ENCODE measurements at regions not wholly inside any gene's neighbourhood (a gene's known extent, or its start where the extent isn't known, plus 50 kb on each side); places are given as distances from the start of the nearest gene placed in this dataset.

DNA sequence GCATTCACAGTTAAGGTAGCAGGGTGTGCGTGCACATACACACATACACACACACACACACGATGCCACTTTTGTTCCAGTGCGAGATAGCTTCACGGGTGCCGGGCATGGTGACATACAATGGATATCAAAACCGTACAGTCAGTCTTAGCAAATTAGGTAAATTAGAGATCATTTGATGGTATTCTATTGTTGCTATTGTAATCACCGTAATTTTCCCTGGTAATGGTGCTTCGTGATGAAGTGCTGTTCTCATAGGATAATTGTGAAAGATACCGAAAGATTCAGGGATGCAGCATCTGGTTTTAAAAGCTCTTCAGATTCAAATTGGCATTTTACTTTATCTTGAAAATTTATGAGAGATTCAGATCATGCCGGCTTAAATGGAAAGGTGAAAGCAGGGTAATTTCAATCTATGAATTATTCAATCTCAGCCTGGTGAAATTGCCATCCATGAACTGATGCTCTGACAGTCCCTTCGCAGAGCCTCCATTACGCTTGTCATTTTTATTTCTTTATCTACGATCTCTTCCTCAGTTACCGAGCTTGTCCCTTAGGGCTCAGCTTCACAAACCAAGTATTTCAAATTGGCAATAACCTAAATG is 71.3 kb upstream of the SOX4 start:
- no peaks in the 10 kb centered on the region for H3K9me3 Mint-ChIP-seq
- intact Hi-C loops (cut with micrococcal nuclease), result no loop called here

DNA sequence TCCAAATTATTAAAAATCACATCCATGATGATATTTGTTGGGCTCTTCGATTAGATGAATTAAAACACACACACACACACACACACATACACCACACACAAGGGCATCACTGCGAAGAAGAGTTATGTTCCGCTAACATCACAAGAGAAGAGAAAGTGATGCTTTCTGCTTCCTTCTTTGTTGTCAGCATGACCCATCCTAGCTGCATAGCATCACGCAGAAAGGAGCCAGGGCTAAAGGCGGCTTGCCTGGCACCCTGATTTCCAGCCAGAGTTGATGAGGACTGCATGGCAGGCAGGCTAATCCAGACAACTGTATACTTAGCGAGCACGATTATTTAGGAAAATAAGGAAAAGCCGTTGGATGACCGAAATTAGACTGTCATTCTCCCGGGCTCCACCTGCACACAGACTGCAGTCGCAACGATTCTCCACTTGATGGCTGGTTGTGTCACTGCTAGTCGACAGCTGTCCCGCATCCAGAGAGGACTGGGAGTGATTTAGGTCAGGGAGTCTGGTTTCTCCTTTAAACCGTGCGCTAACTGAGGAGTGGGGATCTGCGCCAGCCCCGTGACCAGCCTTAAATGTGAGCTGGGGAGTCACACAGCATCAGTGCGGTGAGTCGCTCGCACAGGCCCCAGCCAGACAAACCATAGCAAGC is 70.6 kb upstream of the SOX4 start:
- Mint-ChIP-seq H3K9me3 (no peaks in the 10 kb centered on the region), H3K36me3 (ENCODE audit: low read depth) (no peaks in the 10 kb centered on the region), H3K27me3 (peaks cover 4% of the 10 kb centered on the region), H3K4me1 (no peaks in the 10 kb centered on the region), H3K4me3 (no peak overlapping the region), H3K27ac (no peak overlapping the region)
- intact Hi-C loops (cut with micrococcal nuclease), result no loop called here
- DNase-seq, result no peak

More for the DNA sequence above, 71.3 kb upstream of the SOX4 start:
- Mint-ChIP-seq H3K4me3 (no peak overlapping the region), H3K27me3 (peaks cover 4% of the 10 kb centered on the region), H3K36me3 (ENCODE audit: low read depth) (no peaks in the 10 kb centered on the region), H3K27ac (no peak overlapping the region), H3K4me1 (no peaks in the 10 kb centered on the region)
- DNase-seq, result no peak

DNA sequence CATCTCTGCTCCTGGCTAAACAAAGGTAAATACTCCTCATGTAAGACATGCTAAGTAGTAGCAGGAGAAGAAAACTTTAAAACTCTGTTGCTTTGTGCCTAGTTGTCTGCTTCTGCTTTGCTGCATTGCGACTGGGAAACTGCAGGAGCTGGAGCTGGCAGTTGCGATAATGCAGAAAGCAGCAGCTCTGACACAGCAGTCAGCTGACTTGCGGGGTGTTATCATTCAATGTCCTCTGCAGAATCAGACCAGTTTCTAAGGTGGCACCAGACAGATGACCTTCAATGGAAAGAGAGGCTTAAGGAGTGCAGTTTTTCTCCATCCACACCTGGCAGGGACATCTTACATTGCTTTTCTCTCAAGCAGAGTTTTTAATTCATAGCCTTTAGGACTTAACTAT is 69.9 kb upstream of the SOX4 start:
- no peak for DNase-seq
- no peaks in the 10 kb centered on the region for H3K4me1 Mint-ChIP-seq
- H3K27me3 Mint-ChIP-seq, result peaks cover 2% of the 10 kb centered on the region
- H3K4me3 Mint-ChIP-seq, result no peak overlapping the region
- H3K27ac Mint-ChIP-seq, result no peak overlapping the region
- intact Hi-C loops (cut with micrococcal nuclease), result no loop called here
- H3K36me3 Mint-ChIP-seq (ENCODE audit: low read depth), result no peaks in the 10 kb centered on the region
- no peaks in the 10 kb centered on the region for H3K9me3 Mint-ChIP-seq

DNA sequence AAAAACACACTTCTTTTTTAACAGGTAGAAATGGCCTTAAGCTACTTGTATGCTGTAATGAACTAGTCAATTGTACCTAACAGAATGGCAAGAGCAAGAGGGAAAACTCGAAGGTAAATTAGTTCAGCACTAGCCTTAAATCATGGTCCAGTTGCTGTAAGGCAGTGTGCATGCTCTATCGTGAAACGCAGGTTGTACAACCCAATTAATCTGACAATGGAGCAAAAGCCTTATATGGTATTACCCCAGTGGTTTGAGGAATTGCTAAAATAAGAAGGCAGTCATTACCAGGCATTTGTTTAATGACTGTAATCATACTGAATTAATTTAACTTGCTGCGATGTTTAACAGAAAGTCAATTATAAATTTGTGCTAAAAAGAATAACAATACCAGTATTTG is 69.3 kb upstream of the SOX4 start:
- H3K4me1 Mint-ChIP-seq, result no peaks in the 10 kb centered on the region

DNA sequence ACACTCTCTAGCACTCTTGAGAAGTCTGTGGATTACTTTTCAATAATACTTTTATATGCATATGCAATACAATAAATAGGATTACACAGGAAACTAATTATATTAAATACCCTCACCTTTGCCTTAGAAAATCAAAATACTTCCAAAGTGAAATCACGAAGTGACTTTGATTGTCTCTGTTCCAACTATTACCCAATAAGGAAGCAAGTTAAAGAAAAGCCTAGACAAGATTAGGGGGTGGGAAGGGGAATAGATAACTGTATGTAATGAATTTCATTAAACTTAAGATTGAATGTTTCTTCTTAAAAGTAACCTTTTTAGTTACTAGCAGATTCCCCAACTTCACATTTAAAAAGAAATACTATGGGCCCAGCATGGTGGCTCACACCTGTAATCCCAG is 66.6 kb upstream of the SOX4 start:
- DNase-seq, result no peak
- intact Hi-C loops (cut with micrococcal nuclease), result no loop called here

More for the DNA sequence above, 69.3 kb upstream of the SOX4 start:
- DNase-seq, result no peak
- Mint-ChIP-seq H3K4me3 (no peak overlapping the region), H3K9me3 (no peaks in the 10 kb centered on the region), H3K27me3 (peaks cover 2% of the 10 kb centered on the region), H3K36me3 (ENCODE audit: low read depth) (no peaks in the 10 kb centered on the region), H3K27ac (no peak overlapping the region)
- intact Hi-C loops (cut with micrococcal nuclease), result no loop called here

DNA sequence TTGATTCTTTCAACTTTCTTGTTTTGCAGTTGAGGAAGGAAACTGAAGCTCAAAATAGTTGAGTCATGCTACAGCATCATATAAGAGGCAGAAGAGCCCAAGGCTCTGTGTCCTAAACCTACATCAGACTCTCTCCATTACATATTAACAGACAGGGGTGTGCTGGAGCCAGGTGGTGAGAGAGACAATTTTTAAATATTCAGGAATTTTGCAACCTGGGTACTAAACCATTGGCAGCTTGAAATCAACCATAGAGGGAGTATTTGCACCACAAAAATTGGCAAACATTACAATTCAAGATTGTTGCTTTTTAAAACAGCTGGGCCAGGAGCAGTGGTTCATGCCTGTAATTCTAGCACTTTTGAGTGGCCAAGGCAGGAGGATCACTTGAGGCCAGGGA is 65.8 kb upstream of the SOX4 start:
- Mint-ChIP-seq H3K4me1 (no peaks in the 10 kb centered on the region), H3K4me3 (no peak overlapping the region), H3K27ac (no peak overlapping the region), H3K27me3 (no peaks in the 10 kb centered on the region), H3K9me3 (no peaks in the 10 kb centered on the region), H3K36me3 (ENCODE audit: low read depth) (no peaks in the 10 kb centered on the region)
- intact Hi-C loops (cut with micrococcal nuclease), result no loop called here
- no peak for DNase-seq

More for the DNA sequence above, 66.6 kb upstream of the SOX4 start:
- Mint-ChIP-seq H3K4me1 (no peaks in the 10 kb centered on the region), H3K27me3 (no peaks in the 10 kb centered on the region), H3K4me3 (no peak overlapping the region), H3K9me3 (no peaks in the 10 kb centered on the region), H3K27ac (no peak overlapping the region), H3K36me3 (ENCODE audit: low read depth) (no peaks in the 10 kb centered on the region)

DNA sequence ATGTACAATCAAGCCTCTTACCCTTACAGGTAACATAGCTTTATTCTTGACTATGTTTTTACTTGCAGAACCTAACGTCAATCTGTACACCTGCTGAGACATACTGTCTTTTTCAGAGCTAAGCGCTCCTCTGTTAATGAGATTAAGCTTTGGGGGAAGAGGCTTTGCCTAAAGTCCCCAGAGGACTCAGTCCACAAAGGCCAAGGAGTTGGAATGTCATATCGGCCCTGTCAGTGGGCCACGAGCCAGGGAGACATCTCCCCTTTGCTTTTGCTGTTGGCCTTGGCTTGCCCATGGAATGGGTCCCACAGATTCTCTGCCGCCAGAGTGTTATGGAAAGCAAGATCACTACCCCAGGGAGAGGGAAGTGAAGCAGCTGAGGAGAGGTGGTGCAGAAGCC is 64.1 kb upstream of the SOX4 start:
- no peaks in the 10 kb centered on the region for H3K27me3 Mint-ChIP-seq
- H3K4me3 Mint-ChIP-seq, result no peak overlapping the region
- no peak overlapping the region for H3K27ac Mint-ChIP-seq
- no peaks in the 10 kb centered on the region for H3K36me3 Mint-ChIP-seq (ENCODE audit: low read depth)
- H3K4me1 Mint-ChIP-seq, result no peaks in the 10 kb centered on the region
- H3K9me3 Mint-ChIP-seq, result no peaks in the 10 kb centered on the region
- no peak for DNase-seq
- intact Hi-C loops (cut with micrococcal nuclease), result no loop called here

DNA sequence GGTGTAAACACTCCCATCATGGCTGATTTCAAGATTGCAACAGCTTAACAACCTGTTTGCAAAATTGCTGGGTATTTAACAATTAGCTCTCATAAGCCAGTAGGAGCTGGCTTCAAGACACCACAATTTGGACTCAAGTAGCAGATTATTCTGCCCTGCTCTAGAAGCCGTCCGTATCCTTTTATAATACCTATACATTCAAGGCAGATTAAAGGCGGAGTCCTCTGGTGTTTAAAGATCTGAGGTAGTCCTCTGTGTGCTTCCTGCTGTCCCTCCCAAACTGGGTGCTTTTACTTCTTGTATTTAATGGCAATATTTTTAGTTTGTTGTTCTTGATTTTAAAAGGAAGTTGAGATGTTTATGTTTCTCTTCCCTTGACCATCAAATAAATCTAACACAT is 62.2 kb upstream of the SOX4 start:
- Mint-ChIP-seq H3K9me3 (no peaks in the 10 kb centered on the region), H3K4me1 (no peaks in the 10 kb centered on the region), H3K27ac (no peak overlapping the region), H3K36me3 (ENCODE audit: low read depth) (no peaks in the 10 kb centered on the region), H3K4me3 (no peak overlapping the region), H3K27me3 (no peaks in the 10 kb centered on the region)
- no peak for DNase-seq
- intact Hi-C loops (cut with micrococcal nuclease), result no loop called here

DNA sequence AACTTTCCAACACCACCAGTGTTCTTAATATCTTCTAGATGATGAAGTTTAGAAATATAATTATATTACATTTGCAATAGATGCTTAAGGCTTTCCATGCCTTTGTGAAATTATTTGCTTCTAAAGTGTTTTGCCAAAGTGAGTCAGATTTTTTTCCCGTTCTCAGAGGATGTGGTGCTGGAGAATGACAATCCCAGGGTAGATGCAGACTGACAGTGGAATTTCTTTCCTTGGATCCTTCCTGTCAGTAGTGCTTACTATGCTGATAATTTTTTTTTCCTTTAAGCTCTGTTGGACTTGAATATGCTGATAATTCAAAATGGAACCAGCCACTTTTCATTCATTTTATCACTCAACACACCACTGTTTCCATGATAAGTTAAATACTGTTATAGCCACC is 59.9 kb upstream of the SOX4 start:
- Mint-ChIP-seq H3K4me3 (no peak overlapping the region), H3K27ac (no peak overlapping the region), H3K4me1 (no peaks in the 10 kb centered on the region), H3K9me3 (no peaks in the 10 kb centered on the region), H3K36me3 (ENCODE audit: low read depth) (no peaks in the 10 kb centered on the region), H3K27me3 (no peaks in the 10 kb centered on the region)
- intact Hi-C loops (cut with micrococcal nuclease), result no loop called here
- no peak for DNase-seq

DNA sequence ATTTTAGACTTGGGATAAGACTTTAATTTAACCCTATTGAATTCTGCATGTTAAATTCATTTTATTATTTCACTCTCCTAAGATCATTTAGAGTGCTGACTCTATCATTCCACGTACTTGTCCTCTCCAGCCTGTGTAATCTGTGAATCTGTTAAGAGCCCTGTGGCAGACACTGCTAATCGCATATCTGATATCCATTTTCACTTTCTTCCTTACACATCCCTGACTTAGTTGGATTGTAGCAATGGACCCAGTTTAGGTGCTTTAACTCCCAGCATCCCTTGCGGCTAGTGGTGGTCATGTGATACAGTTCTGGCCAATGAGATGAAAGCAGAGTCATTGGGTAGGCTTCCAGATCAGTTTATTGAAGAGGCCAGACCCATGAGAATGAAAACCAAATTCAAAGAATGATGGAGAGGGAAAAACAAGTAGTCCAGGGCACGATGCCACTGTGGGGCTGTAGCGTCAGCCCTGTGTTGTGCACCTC is 57.2 kb upstream of the SOX4 start:
- intact Hi-C loops (cut with micrococcal nuclease), result no loop called here
- Mint-ChIP-seq H3K9me3 (no peaks in the 10 kb centered on the region), H3K36me3 (ENCODE audit: low read depth) (no peaks in the 10 kb centered on the region), H3K27me3 (no peaks in the 10 kb centered on the region), H3K4me3 (no peak overlapping the region), H3K27ac (no peak overlapping the region), H3K4me1 (no peaks in the 10 kb centered on the region)
- DNase-seq, result no peak

DNA sequence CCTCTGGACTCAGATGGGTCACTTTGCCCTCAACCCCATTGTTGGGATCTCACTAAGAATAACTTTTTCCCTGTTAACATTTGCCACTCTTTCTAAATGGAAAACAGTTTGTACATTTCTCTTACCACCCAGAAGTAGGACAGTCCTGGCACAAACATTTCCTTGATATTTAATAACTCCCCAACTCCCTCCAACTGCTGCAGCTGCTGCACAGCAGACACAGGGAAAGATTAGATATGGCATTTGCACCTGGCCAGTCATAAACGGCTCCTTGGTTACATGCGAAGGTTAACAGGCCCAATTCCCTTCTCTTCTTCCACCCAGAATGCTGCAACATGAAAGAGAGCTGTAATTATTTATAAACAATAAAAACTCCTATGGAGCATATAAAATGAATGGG is 55.9 kb upstream of the SOX4 start:
- Mint-ChIP-seq H3K27me3 (no peaks in the 10 kb centered on the region), H3K36me3 (ENCODE audit: low read depth) (no peaks in the 10 kb centered on the region), H3K9me3 (no peaks in the 10 kb centered on the region), H3K4me3 (no peak overlapping the region), H3K4me1 (no peaks in the 10 kb centered on the region), H3K27ac (no peak overlapping the region)
- intact Hi-C loops (cut with micrococcal nuclease), result no loop called here
- no peak for DNase-seq

DNA sequence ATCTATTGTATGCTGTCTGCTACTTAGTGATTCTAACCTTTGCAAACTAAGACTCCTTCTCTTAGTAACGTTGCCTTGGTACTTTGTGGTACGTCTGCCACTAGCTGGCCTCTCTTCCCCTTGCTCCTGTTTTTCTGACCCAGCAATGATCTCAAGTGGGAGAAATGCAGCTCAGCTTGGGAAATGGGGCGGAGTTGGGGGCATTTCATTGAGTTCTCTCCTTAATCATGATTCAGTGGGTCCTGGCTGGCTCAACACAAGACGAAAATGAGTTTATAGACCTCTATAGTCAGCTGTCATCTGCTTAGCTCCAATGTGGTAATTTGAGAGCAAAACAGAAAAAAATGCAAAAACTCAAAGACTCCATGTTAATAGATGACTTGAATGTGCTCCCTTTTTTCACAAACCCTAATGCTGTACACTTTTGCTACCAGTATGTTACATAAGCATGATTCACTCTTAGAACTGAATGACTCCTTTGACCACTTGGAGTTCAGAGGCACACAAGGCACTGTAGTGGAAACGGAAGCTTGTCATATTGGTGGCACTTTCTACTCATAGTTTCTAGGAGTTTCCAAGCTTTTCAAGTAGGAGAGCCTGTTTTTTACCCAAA is 55.3 kb upstream of the SOX4 start:
- H3K4me1 Mint-ChIP-seq, result no peaks in the 10 kb centered on the region
- intact Hi-C loops (cut with micrococcal nuclease), result no loop called here
- H3K9me3 Mint-ChIP-seq, result no peaks in the 10 kb centered on the region
- H3K27me3 Mint-ChIP-seq, result no peaks in the 10 kb centered on the region
- H3K27ac Mint-ChIP-seq, result no peak overlapping the region
- no peak for DNase-seq
- H3K36me3 Mint-ChIP-seq (ENCODE audit: low read depth), result no peaks in the 10 kb centered on the region
- no peak overlapping the region for H3K4me3 Mint-ChIP-seq

DNA sequence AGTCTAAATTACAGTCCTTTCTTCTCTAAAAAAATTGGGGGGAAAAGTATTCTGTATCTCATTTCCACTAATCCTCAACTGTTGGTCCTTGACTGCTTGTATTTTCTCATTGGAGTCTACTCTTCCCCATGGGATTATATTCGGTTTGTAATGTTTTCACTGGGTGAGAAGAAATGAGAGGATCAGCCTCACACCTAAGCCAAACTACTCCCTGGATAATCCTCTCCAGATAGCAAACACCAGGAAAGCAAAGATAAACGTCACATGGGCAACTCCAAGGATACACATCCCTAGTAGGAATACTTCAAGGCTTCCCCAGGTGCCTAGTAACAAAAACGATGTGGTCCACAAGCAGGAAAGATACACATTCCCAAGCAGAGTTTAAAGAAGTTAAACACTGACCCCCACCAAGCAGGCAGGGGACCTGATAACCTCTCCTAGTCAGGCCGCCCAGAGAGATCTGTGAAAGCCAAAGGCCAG is 53.9 kb upstream of the SOX4 start:
- Mint-ChIP-seq H3K27ac (no peak overlapping the region), H3K27me3 (no peaks in the 10 kb centered on the region), H3K36me3 (ENCODE audit: low read depth) (no peaks in the 10 kb centered on the region), H3K4me3 (no peak overlapping the region), H3K9me3 (no peaks in the 10 kb centered on the region), H3K4me1 (no peaks in the 10 kb centered on the region)
- DNase-seq, result no peak
- intact Hi-C loops (cut with micrococcal nuclease), result no loop called here

Data from activated CD4-positive, alpha-beta T cell treated with anti-CD3 and anti-CD28 coated beads, Interleukin-2, amount 10 ng/mL, durations not matched to agents 24 days and 14 days (primary cell).